Keratinocyte (primary cell): ENCODE measurements at regions not wholly inside any gene's neighbourhood (a gene's known extent, or its start where the extent isn't known, plus 50 kb on each side); places are given as distances from the start of the nearest gene placed in this dataset.
A peak's percentile ranks its signal among the peaks of the same experiment; 100 is the strongest.

Source experiments
- DNase-seq: peaks from one replicate; pipeline ENCODE4 v3.0.0-alpha.2; 2011; ENCODE audit warnings: low read depth, missing footprints, low spot score
- FAIRE-seq: peaks from 2 replicates; lab custom pipeline; 2011; peaks lifted over from hg19 to GRCh38; lab: Jason Lieb, UNC
- H2AFZ ChIP-seq: 2 replicates; pipeline ENCODE4 v1.6.0; 2012; ENCODE audit warnings: low read length, control low read depth, inconsistent platforms; ENCODE audit not compliant: control insufficient read depth
- H3K27ac ChIP-seq: 2 replicates; pipeline ENCODE4 v1.5.1; 2011; ENCODE audit warnings: low read length; ENCODE audit not compliant: control insufficient read depth, insufficient read depth
- H3K27me3 ChIP-seq: 3 replicates; pipeline ENCODE4 v1.6.0; 2011; ENCODE audit warnings: low read length; ENCODE audit not compliant: control insufficient read depth, insufficient read depth; ENCODE audit errors: extremely low read depth
- H3K36me3 ChIP-seq, 2 experiments: 2 replicates in 1 of 2; 3 replicates in 1 of 2; pipeline ENCODE4 v1.5.1; 2011; ENCODE audit warnings: low read length in 2 of 2, mild to moderate bottlenecking in 1 of 2; ENCODE audit not compliant: control insufficient read depth in 2 of 2, insufficient read depth in 2 of 2; ENCODE audit errors: extremely low read depth in 1 of 2
- H3K4me1 ChIP-seq: 3 replicates; pipeline ENCODE4 v1.5.1; 2011; ENCODE audit warnings: low read length; ENCODE audit not compliant: control insufficient read depth, insufficient read depth; ENCODE audit errors: extremely low read depth
- H3K4me2 ChIP-seq: 3 replicates; pipeline ENCODE4 v1.6.0; 2011; ENCODE audit warnings: low read depth, low read length; ENCODE audit not compliant: control insufficient read depth, insufficient read depth; ENCODE audit errors: extremely low read depth
- H3K4me3 ChIP-seq, 3 experiments: fragments of 200-600 bp in 1 of 3; sonication (generic) in 1 of 3; 2 replicates in 2 of 3; 3 replicates in 1 of 3; pipeline ENCODE4 v1.5.1; 2011 to 2016; ENCODE audit warnings: low read length in 3 of 3, mild to moderate bottlenecking in 3 of 3, control low read depth in 2 of 3, inconsistent platforms in 1 of 3, low read depth in 1 of 3, mixed read lengths in 1 of 3, mixed run types in 1 of 3, moderate library complexity in 1 of 3; ENCODE audit not compliant: control insufficient read depth in 2 of 3, insufficient read depth in 2 of 3; ENCODE audit errors: extremely low read depth in 1 of 3
- H3K79me2 ChIP-seq: 2 replicates; pipeline ENCODE4 v1.6.0; 2012; ENCODE audit warnings: low read length; ENCODE audit not compliant: control insufficient read depth, insufficient read depth
- H3K9ac ChIP-seq: 3 replicates; pipeline ENCODE4 v1.6.0; 2011; ENCODE audit warnings: low read length; ENCODE audit not compliant: control insufficient read depth, insufficient read depth; ENCODE audit errors: extremely low read depth
- H3K9me1 ChIP-seq: 3 replicates; pipeline ENCODE4 v1.6.0; 2011; ENCODE audit warnings: low read length; ENCODE audit not compliant: control insufficient read depth, insufficient read depth; ENCODE audit errors: extremely low read depth
- H3K9me3 ChIP-seq: 2 replicates; pipeline ENCODE4 v1.5.1; 2012; ENCODE audit warnings: low read depth, low read length; ENCODE audit not compliant: control insufficient read depth
- H4K20me1 ChIP-seq: 3 replicates; pipeline ENCODE4 v1.6.0; 2011; ENCODE audit warnings: low read length; ENCODE audit not compliant: control insufficient read depth, insufficient read depth; ENCODE audit errors: extremely low read depth
- EZH2 ChIP-seq: IDR thresholded peaks from one replicate; pipeline ENCODE4 v1.6.1; 2012; ENCODE audit warnings: inconsistent platforms, mild to moderate bottlenecking, low read length, moderate library complexity
- dilution Hi-C: fragments of 300-500 bp; cut with MboI; formaldehyde crosslinking; loops from one replicate; pipeline ENCODE4 v1.7.0; 2020; ENCODE audit warnings: low sequenced_read_pairs; ENCODE audit not compliant: extremely low pct_ligation_motif_present
- TF ChIP-seq, protein P1 (sequence below), 3 experiments: IDR thresholded peaks in 1 of 3; conservative IDR thresholded peaks in 1 of 3; optimal IDR thresholded peaks in 1 of 3; 2 replicates in 2 of 3; 3 replicates in 1 of 3; pipeline versions ENCODE3 to v1.5.1; 2011; ENCODE audit warnings: low read length in 3 of 3, mild to moderate bottlenecking in 3 of 3, moderate library complexity in 2 of 3, control low read depth in 1 of 3, inconsistent platforms in 1 of 3; ENCODE audit not compliant: insufficient read depth in 2 of 3; ENCODE audit errors: extremely low read depth in 1 of 3

DNA sequence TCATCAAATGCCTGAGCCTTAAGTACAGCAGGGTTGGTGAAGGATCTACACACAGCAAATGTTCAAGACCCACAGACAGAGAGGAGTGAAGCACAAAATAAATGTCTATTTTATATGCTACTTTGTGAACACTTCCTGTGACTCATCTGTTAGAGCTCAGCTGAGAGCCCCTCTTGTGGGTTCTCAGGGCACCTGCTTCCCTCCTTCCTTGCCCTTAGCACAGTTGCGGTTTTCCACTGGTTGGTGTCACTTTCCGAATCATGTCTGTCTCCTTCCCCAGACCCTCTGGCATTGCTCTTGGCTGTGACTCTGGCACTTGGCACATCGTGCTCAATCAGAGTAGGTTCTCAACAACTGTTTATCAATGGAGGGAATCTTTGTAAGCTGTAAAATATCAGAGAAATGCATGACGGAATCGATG is 128.5 kb upstream of the STC2 start:
- no peak for DNase-seq
- TF ChIP-seq, protein P1, sequence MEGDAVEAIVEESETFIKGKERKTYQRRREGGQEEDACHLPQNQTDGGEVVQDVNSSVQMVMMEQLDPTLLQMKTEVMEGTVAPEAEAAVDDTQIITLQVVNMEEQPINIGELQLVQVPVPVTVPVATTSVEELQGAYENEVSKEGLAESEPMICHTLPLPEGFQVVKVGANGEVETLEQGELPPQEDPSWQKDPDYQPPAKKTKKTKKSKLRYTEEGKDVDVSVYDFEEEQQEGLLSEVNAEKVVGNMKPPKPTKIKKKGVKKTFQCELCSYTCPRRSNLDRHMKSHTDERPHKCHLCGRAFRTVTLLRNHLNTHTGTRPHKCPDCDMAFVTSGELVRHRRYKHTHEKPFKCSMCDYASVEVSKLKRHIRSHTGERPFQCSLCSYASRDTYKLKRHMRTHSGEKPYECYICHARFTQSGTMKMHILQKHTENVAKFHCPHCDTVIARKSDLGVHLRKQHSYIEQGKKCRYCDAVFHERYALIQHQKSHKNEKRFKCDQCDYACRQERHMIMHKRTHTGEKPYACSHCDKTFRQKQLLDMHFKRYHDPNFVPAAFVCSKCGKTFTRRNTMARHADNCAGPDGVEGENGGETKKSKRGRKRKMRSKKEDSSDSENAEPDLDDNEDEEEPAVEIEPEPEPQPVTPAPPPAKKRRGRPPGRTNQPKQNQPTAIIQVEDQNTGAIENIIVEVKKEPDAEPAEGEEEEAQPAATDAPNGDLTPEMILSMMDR (optimal IDR thresholded peaks at IDR 0.05 in 1 of 3, IDR thresholded peaks at IDR 0.05 in 1 of 3, conservative IDR thresholded peaks at IDR 0.05 in 1 of 3; ENCODE audit: extremely low read depth in 1 of 3, insufficient read depth in 2 of 3, low read length in 3 of 3): no peak
- TF ChIP-seq EZH2: no peak
- Histone ChIP-seq H4K20me1 (no peaks in the 10 kb centered on the region), H3K27ac (no peak overlapping the region), H3K27me3 (no peaks in the 10 kb centered on the region), H3K9me1 (no peaks in the 10 kb centered on the region), H2AFZ (no peak overlapping the region), H3K36me3 (no peaks in the 10 kb centered on the region), H3K4me2 (no peak overlapping the region), H3K9me3 (no peaks in the 10 kb centered on the region), H3K9ac (no peak overlapping the region), H3K79me2 (no peaks in the 10 kb centered on the region), H3K4me3 (no peak overlapping the region), H3K4me1 (peaks cover 22% of the 10 kb centered on the region)
- dilution Hi-C loops: no loop called here
- FAIRE-seq: no peak

DNA sequence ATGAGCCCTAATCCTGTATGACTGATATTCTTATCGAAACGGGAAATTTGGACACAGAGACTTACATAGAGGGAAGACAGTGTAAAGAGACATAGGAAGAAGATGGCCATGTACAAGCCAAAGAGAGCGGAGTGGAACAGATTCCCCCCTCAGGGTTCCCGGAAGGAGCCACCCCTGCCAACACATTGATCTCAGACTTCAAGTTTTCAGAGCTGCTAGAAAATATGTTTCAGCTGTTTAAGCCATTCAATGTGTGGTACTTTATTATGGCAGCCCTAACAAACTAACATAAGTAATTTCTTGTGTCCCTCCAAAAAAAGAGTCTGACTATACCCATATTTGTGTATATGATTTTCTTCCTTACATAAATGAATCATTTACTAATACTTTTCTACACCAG is 128.0 kb upstream of the STC2 start:
- no peak for TF ChIP-seq EZH2
- TF ChIP-seq, protein P1 (optimal IDR thresholded peaks at IDR 0.05 in 1 of 3, IDR thresholded peaks at IDR 0.05 in 1 of 3, conservative IDR thresholded peaks at IDR 0.05 in 1 of 3; ENCODE audit: extremely low read depth in 1 of 3, insufficient read depth in 2 of 3, low read length in 3 of 3): no peak
- Histone ChIP-seq H3K4me1 (peaks cover 22% of the 10 kb centered on the region), H3K27ac (peak overlapping the region; percentile 58), H3K4me3 (no peak overlapping the region), H3K79me2 (no peaks in the 10 kb centered on the region), H3K9me1 (no peaks in the 10 kb centered on the region), H3K4me2 (no peak overlapping the region), H3K27me3 (no peaks in the 10 kb centered on the region), H3K36me3 (no peaks in the 10 kb centered on the region), H4K20me1 (no peaks in the 10 kb centered on the region), H3K9me3 (no peaks in the 10 kb centered on the region), H2AFZ (no peak overlapping the region), H3K9ac (no peak overlapping the region)
- dilution Hi-C loops: no loop called here
- DNase-seq: no peak
- no peak for FAIRE-seq
